Smooth muscle cell (in vitro differentiated cells): ENCODE measurements at regions not wholly inside any gene's neighbourhood (a gene's known extent, or its start where the extent isn't known, plus 50 kb on each side); places are given as distances from the start of the nearest gene placed in this dataset.

ENCODE experiments used
- DNase-seq: peaks from one replicate; lab custom pipeline; 2025; ENCODE audit not compliant: unreplicated experiment; lab: John Stamatoyannopoulos, UW
- H2AFZ ChIP-seq: fragments of 200-600 bp; sonication (generic); 2 replicates; pipeline ENCODE4 v1.6.0; 2016; ENCODE audit warnings: antibody characterized with exemption, low read depth, mild to moderate bottlenecking
- H3F3A ChIP-seq: fragments of 200-600 bp; sonication (generic); 2 replicates; pipeline ENCODE4 v1.6.0; 2017; ENCODE audit warnings: antibody characterized with exemption, low read depth
- H3K27ac ChIP-seq: fragments of 200-600 bp; sonication (generic); 2 replicates; pipeline ENCODE4 v1.5.1; 2016; ENCODE audit warnings: low read depth, mild to moderate bottlenecking
- H3K27me3 ChIP-seq: fragments of 200-600 bp; sonication (generic); 2 replicates; pipeline ENCODE4 v1.6.1; 2016; ENCODE audit warnings: low read depth, mild to moderate bottlenecking
- H3K36me3 ChIP-seq: fragments of 200-600 bp; sonication (generic); 2 replicates; pipeline ENCODE4 v1.5.1; 2016; ENCODE audit warnings: low read depth
- H3K4me1 ChIP-seq: fragments of 200-600 bp; sonication (generic); 2 replicates; pipeline ENCODE4 v1.5.1; 2016; ENCODE audit warnings: low read depth
- H3K4me2 ChIP-seq: fragments of 200-600 bp; sonication (generic); 2 replicates; pipeline ENCODE4 v1.6.0; 2016; ENCODE audit warnings: mild to moderate bottlenecking
- H3K4me3 ChIP-seq: fragments of 200-600 bp; sonication (generic); 2 replicates; pipeline ENCODE4 v1.5.1; 2016; ENCODE audit warnings: mild to moderate bottlenecking
- H3K79me2 ChIP-seq: fragments of 200-600 bp; sonication (generic); 2 replicates; pipeline ENCODE4 v1.6.0; 2016; ENCODE audit warnings: low read depth, mild to moderate bottlenecking
- H3K9ac ChIP-seq: fragments of 200-600 bp; sonication (generic); 2 replicates; pipeline ENCODE4 v1.6.0; 2016; ENCODE audit warnings: low read depth
- H3K9me3 ChIP-seq: fragments of 200-600 bp; sonication (generic); replicated peaks from 2 replicates; pipeline ENCODE4 v1.5.1; 2016; ENCODE audit warnings: low read depth
- H4K20me1 ChIP-seq: fragments of 200-600 bp; sonication (generic); 2 replicates; pipeline ENCODE4 v1.6.0; 2016; ENCODE audit warnings: low read depth
- WGBS: methylation state at CpG from one replicate; pipeline ENCODE4 v1.1.7; 2016; ENCODE audit warnings: low lambda C conversion rate; 5-methylcytosine and 5-hydroxymethylcytosine counted together
- TF ChIP-seq, protein P1 (sequence below): fragments of 200-600 bp; sonication (generic); IDR thresholded peaks from 2 replicates; pipeline ENCODE4 v1.5.1; 2017; ENCODE audit warnings: borderline replicate concordance, mild to moderate bottlenecking, antibody characterized with exemption; ENCODE audit not compliant: insufficient read depth, poor library complexity, severe bottlenecking

- Histone ChIP-seq H3K27me3 (no peaks in the 10 kb centered on the region), H3K79me2 (no peaks in the 10 kb centered on the region), H3K4me1 (peaks cover 10% of the 10 kb centered on the region), H3K4me2 (no peak overlapping the region), H4K20me1 (no peaks in the 10 kb centered on the region), H2AFZ (no peak overlapping the region), H3K27ac (peak overlapping the region; percentile 45), H3K4me3 (no peak overlapping the region), H3K9me3 (no peaks in the 10 kb centered on the region), H3K9ac (no peak overlapping the region), H3K36me3 (no peaks in the 10 kb centered on the region), H3F3A (no peaks in the 10 kb centered on the region)
- TF ChIP-seq, protein P1, sequence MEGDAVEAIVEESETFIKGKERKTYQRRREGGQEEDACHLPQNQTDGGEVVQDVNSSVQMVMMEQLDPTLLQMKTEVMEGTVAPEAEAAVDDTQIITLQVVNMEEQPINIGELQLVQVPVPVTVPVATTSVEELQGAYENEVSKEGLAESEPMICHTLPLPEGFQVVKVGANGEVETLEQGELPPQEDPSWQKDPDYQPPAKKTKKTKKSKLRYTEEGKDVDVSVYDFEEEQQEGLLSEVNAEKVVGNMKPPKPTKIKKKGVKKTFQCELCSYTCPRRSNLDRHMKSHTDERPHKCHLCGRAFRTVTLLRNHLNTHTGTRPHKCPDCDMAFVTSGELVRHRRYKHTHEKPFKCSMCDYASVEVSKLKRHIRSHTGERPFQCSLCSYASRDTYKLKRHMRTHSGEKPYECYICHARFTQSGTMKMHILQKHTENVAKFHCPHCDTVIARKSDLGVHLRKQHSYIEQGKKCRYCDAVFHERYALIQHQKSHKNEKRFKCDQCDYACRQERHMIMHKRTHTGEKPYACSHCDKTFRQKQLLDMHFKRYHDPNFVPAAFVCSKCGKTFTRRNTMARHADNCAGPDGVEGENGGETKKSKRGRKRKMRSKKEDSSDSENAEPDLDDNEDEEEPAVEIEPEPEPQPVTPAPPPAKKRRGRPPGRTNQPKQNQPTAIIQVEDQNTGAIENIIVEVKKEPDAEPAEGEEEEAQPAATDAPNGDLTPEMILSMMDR: no peak
- 82% methylated on average over 2 of the region's 2 CpGs for WGBS
- DNase-seq: no peak
Measured at GRCh38 chr20:10762216-10762615, 88.4 kb upstream of the JAG1 start.

DNA sequence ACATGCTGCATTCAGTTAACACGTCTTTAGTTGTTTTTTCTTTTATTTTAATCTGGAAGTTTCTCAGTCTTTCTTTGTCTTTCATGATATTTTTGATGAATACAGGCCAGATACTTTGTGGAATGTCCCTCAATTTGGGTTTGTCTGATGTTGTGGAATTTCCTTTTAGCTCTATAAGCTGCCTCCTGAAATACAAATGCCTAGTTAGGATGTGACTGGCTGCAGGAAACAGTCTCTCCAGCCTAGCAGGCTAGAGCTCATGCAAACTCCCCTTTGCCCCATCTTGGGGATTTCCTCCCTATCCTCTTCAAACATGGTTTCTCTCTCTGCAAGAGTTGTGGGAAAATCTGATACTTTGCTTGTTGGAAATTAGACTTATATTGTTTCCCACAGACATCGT lies 89.3 kb upstream of the JAG1 start:
- no peaks in the 10 kb centered on the region for H3F3A ChIP-seq
- no peak for DNase-seq
- H3K9me3 ChIP-seq: no peaks in the 10 kb centered on the region
- H3K36me3 ChIP-seq: no peaks in the 10 kb centered on the region
- H3K9ac ChIP-seq: no peak overlapping the region
- H3K4me3 ChIP-seq: no peak overlapping the region
- TF ChIP-seq, protein P1: no peak
- H3K27ac ChIP-seq: peak overlapping the region; percentile 4
- no peak overlapping the region for H3K4me2 ChIP-seq
- 60% methylated on average over 2 of the region's 2 CpGs for WGBS
- H4K20me1 ChIP-seq: no peaks in the 10 kb centered on the region
- peaks cover 10% of the 10 kb centered on the region for H3K4me1 ChIP-seq
- no peaks in the 10 kb centered on the region for H3K27me3 ChIP-seq
- no peak overlapping the region for H2AFZ ChIP-seq
- no peaks in the 10 kb centered on the region for H3K79me2 ChIP-seq

DNA sequence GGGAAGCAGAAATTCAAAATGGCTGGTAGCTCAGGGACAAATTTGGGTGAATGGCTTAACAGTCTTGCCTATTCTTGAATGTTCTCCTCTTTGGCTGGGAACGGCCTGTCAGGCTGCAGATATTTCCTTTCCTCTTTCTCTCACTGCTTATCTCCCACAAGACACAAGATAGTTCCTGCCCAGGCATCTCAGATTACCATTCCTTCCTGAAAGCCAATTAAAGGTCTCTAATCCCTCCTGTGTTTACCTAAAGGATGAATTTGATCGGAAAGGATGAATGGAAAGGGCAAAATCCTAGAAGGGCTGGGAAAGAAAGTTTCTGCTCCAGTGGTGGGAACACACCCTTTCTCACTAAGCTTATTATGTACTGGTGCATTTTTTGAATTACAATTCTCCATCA lies 95.9 kb upstream of the JAG1 start:
- Histone ChIP-seq H3K9ac (no peak overlapping the region), H3K27me3 (no peaks in the 10 kb centered on the region), H3K79me2 (no peaks in the 10 kb centered on the region), H3K9me3 (no peaks in the 10 kb centered on the region), H4K20me1 (no peaks in the 10 kb centered on the region), H3K36me3 (no peaks in the 10 kb centered on the region), H2AFZ (no peak overlapping the region), H3K4me2 (no peak overlapping the region), H3K4me3 (no peak overlapping the region), H3F3A (no peaks in the 10 kb centered on the region), H3K4me1 (peaks cover 20% of the 10 kb centered on the region), H3K27ac (no peak overlapping the region)
- no peak for DNase-seq
- 7% methylated on average over 2 of the region's 2 CpGs for WGBS
- TF ChIP-seq, protein P1: no peak

DNA sequence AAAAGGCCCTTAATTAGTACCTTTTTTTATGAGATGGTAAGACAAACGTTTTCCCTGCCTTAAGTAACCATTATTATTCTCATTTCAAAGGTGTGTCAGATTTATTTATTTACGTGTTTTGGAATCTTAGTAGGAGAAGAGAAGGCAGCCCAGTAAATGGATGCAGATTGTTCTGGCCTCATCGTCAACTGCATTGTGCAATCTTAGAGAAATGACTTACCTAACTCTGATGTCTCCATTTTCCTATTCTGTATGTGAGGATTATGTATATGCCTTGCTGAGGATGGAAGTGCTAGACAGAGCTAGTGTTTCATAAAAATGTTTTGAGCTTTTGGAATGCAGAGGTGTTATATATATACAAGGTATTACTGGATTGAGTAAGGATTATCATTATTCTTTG lies 97.0 kb upstream of the JAG1 start:
- no peak for DNase-seq
- H3K27ac ChIP-seq: no peak overlapping the region
- no peak overlapping the region for H2AFZ ChIP-seq
- no peaks in the 10 kb centered on the region for H3K9me3 ChIP-seq
- 87% methylated on average over 3 of the region's 3 CpGs for WGBS
- peaks cover 20% of the 10 kb centered on the region for H3K4me1 ChIP-seq
- no peak overlapping the region for H3K4me3 ChIP-seq
- H3K27me3 ChIP-seq: no peaks in the 10 kb centered on the region
- TF ChIP-seq, protein P1: no peak
- no peak overlapping the region for H3K4me2 ChIP-seq
- no peaks in the 10 kb centered on the region for H4K20me1 ChIP-seq
- H3K9ac ChIP-seq: no peak overlapping the region
- no peaks in the 10 kb centered on the region for H3F3A ChIP-seq
- no peaks in the 10 kb centered on the region for H3K36me3 ChIP-seq
- H3K79me2 ChIP-seq: no peaks in the 10 kb centered on the region
